Panc1 (cell line): ENCODE measurements at regions not wholly inside any gene's neighbourhood (a gene's known extent, or its start where the extent isn't known, plus 50 kb on each side); places are given as distances from the start of the nearest gene placed in this dataset.

Experiments
- CTCF ChIP-seq: fragments of 450-650 bp; IDR thresholded peaks from 2 replicates; pipeline ENCODE4 v1.5.1; 2017; ENCODE audit warnings: mild to moderate bottlenecking
- POLR2AphosphoS5 ChIP-seq: IDR thresholded peaks from 2 replicates; pipeline ENCODE4 v1.6.1; 2012; ENCODE audit warnings: mild to moderate bottlenecking, low read depth, low read length, moderate library complexity
- SIN3A ChIP-seq: IDR thresholded peaks from 2 replicates; pipeline ENCODE4 v1.6.1; 2012; ENCODE audit warnings: low read depth, mild to moderate bottlenecking, low read length, moderate library complexity, borderline replicate concordance; ENCODE audit not compliant: insufficient read depth
- TCF7L2 ChIP-seq: IDR thresholded peaks from 2 replicates; pipeline ENCODE4 v1.6.1; 2011; ENCODE audit warnings: mild to moderate bottlenecking, low read depth, low read length, inconsistent platforms

GRCh38 chr11:87803748-87804147 is 371.5 kb downstream of the RAB38 start:
- TF ChIP-seq CTCF (no peak), SIN3A (no peak), TCF7L2 (no peak), POLR2AphosphoS5 (no peak)
